T follicular helper cell (primary cell): ENCODE measurements at regions not wholly inside any gene's neighbourhood (a gene's known extent, or its start where the extent isn't known, plus 50 kb on each side); places are given as distances from the start of the nearest gene placed in this dataset.
"Not testable (repeated sequence)": the region's sequence is repeated elsewhere in the genome, so short reads cannot be mapped to it uniquely, and the experiment has no call there.

ENCODE experiments used
- DNase-seq: peaks from one replicate; pipeline ENCODE4 v3.0.0-alpha.2; 2020; ENCODE audit warnings: low read depth

- no peak for DNase-seq
Observed at GRCh38 chr3:70738291-70738681, 425.8 kb upstream of the MDFIC2 start.

GRCh38 chr3:70737666-70738290 is 425.3 kb upstream of the MDFIC2 start:
- DNase-seq = no peak

GRCh38 chr3:70736009-70736408 is 423.6 kb upstream of the MDFIC2 start:
- DNase-seq = no peak

DNA sequence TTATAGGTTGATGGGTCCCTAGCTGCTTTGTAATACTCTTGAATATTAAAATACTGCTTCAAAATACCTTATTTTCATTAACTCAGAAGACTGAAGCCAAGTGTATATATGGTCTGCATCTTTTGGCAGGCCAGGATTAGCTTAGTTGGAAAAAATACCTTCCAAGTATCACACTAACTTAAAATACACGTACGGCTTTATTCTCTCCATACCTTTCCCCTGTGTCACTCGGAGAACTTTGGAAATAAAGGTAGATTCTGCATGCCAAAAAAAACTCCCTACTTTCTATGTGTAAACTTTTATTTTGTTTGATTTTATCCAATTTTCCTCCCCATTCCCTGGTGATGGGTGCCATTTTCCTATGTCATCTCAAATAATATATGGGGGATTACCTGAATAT is 422.3 kb upstream of the MDFIC2 start:
- no peak for DNase-seq

DNA sequence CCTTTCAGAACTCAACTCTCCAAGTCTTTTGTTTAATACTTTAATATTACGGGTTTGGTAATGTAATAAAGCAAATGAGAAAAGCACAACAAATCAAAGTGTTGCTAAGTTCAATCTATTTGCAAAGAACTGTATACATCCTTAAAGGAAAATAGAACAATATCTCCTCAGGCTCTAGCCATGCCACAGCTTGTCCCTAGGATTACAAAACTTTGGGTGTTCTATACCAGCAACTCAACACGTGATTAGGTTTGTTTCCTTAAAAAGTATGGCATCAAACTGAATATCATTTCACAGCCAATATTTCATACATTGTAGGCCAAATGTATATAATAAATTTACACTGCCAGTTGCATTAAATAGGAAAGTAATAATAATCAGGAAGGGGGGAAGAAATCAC is 418.6 kb upstream of the MDFIC2 start:
- no peak for DNase-seq

DNA sequence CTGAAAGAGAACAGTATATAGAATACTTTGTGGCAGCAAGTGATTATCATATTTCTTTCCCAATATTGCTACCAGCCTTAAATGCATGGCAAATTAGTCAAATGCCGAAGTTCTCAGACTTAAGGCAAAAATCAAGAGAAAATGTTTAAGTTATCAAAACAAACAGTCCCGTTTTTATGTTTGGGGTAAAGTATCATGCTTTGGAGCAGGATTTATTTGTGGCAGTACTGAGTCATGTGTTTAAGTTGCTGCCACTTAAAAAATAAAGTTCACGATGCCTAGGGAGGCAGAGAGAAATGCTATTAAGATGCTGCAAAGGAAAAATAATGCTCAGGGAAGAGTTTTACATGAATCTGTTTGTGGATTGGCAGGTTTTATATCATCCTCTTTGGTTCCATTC is 417.4 kb upstream of the MDFIC2 start:
- no peak for DNase-seq

GRCh38 chr3:70728311-70728710 is 415.9 kb upstream of the MDFIC2 start:
- no peak for DNase-seq

DNA sequence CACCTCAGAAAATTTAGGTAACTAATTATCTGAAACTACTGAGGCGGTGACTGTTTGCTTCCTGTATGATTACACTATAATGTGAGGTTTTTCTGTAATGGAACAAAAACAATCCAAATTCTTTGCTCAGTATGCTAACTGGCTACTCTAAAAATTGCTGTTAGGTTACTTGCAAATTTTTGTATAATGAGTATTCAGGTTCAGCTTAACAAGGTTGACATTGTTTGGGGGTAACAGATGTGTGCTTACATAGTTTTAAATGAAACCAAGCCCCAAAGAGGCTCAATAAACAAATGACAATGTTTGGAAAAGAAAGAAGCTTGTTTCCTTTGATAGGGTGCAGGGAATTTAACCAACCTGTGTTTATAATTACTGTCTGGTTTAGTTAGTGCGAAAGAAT is 414.5 kb upstream of the MDFIC2 start:
- DNase-seq = no peak

GRCh38 chr3:70726096-70726938 is 413.9 kb upstream of the MDFIC2 start:
- DNase-seq = no peak

DNA sequence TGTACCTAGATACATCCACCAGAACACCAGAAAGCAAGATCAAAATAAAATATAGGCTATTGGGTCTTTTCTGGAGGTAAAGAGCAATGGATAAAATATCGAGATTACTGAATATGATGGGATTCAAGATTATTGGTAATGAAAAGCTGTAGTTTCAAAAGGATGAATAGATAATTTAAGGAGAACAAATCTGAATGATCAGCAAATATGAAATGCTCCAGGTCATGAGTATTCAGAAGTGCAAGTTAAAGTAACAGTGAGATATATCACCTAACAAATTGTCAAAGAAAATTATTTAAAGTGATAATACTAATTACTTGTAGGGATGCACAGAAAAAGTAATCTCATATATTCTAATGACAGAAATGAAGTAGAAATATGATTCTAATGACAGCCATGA is 409.6 kb upstream of the MDFIC2 start:
- DNase-seq = no peak

GRCh38 chr3:70716832-70717231 is 404.4 kb upstream of the MDFIC2 start:
- no peak for DNase-seq

DNA sequence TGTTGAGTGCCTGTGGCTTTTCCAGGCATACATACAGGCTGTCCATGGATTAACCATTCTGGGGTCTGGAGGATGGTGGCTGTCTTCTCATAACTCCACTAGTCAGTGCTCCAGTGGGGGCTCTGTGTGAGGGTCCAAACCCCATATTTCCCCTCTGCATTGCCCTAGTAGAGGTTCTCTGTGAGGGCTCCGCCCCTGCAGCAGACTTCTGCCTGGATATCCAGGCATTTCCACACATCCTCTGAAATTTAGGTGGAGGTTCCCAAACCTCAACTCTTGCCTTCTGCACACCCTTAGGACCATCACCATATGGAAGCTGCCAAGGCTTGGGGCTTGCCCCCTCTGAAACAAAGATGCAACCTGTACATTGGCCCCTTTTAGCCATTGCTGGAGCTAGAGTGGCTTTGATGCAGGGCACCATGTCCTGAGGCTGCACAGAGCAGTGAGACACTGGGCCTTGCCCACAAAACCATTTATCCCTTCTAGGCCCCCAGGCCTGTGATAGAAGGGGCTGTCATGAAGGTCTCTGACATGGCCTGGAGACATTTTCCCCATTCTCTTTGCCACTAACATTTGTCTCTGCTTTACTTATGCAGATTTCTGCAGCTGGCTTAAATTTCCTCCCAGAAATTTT is 400.1 kb upstream of the MDFIC2 start:
- no peak for DNase-seq

- DNase-seq = no peak
Observed at GRCh38 chr3:70703305-70704102, 391.1 kb upstream of the MDFIC2 start.

DNA sequence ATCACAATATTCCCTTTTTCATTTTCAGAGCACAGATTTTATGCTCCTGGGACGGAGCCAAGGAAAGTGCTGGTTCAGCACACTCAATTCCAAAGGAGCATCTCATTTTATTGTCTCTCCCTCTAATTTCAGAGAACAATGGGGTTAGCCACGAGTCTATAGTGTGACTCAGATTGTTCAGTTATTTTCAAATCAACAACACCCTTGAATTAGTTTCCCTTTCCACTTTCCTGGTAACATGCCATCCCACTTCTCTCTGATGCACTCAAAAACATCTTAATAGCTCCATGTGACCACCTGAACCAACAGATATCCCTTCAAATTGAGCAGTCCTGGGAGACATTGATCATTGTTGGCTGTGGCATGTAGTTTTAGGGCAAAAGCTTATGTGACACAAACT is 389.7 kb upstream of the MDFIC2 start:
- no peak for DNase-seq

DNA sequence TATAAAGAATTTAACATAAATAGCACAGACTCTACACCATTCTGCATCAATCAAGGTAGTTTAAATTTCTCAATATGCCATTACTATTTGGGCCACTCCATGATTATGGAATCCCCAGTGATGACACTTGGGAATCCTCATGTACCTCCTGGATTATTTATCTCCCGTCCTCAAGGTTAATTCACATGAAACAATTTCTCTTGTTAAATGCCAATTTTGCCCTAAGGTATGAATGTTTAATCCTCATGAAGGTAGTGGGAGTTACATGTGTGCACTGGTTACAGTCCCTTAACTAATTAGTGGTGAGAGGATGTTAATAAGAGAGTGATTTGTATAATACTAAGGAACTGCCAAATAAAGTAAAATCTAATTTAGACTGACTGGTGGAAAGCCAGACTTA is 372.3 kb upstream of the MDFIC2 start:
- no peak for DNase-seq

DNA sequence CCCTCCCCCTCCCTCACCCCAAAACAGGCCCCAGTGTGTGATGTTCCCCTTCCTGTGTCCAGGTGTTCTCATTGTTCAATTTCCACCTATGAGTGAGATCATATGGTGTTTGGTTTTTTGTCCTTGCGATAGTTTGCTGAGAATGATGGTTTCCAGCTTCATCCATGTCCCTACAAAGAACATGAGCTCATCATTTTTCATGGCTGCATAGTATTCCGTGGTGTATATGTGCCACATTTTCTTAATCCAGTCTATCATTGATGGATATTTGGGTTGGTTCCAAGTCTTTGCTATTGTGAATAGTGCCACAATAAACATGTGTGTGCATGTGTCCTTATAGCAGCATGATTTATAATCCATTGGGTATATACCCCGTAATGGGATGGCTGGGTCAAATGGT is 363.4 kb upstream of the MDFIC2 start:
- not testable (repeated sequence) for DNase-seq

DNA sequence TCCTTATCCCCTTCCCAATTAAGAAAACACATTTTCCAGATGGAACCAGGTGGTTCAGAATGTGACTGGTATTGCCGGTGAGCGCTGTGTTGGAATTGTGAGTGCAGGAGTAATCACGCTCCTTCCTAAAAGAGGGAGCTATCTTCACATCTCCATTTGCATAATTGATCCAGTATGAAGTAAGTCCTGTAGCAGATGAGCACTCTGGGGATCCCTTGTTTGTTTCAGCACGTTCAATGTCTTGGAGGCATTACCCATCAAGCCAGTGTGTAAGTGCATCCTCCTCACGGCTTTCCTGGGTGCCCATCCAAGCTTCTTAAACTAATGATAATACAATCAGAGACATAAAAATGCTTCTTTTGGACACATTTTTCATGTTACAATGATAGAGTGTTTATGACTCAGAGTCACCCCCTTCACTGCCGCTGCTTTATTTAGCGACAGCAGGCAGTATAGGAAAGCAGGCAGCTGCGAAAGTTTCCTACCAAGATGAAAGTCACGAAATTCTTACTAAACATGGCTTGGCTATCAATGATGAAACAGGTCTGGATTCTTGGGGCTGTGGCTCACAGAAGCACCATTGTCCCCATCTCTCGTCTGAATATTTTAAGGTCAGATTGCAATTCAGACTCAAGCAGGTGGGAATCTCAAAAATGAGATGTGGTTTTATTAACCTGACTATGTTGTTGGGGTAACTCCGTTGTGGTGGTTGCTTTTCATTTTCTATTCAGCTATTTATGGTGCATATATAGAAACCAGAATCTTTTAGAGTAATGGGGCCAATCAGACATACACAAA is 346.3 kb upstream of the MDFIC2 start:
- no peak for DNase-seq

DNA sequence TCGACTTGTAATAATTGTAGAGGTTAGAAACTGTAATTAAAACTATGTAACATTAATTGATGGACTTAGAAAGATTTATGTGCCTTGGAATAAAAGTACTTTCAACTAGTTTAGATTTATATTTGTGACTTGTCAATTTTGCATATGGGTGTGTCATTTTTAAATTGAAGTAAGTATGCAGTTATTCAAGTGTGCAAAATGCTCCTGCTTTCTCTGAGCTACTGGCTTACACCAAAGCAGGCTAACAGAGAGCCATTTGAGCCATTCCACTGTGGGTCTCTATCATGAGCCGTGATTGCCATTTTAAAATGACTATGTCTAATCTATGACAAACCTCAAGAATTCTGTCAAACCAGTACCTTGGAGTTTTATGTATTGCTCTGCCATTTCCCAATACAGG is 345.0 kb upstream of the MDFIC2 start:
- no peak for DNase-seq

DNA sequence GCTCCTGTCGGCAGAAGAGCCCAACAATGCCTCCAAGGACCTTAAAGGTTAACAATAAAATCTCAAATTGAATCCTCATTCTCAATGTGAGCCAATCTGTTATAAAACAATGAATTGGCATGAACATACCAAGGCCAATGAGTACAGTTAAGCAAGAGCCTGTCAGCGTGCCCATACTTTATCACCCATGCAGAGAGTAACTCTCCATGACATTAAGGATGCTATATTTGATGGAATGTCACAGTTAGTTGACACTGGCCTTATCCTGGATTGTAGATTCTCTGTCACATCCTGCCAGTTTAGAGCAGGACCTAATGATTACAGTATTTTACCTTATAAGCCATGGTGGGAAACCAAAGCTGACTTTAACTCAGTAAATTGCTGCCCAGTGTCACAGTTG is 335.4 kb upstream of the MDFIC2 start:
- DNase-seq = no peak

GRCh38 chr3:70647094-70647493 is 334.7 kb upstream of the MDFIC2 start:
- DNase-seq = no peak

- DNase-seq = no peak
Observed at GRCh38 chr3:70646635-70647034, 334.2 kb upstream of the MDFIC2 start.

DNA sequence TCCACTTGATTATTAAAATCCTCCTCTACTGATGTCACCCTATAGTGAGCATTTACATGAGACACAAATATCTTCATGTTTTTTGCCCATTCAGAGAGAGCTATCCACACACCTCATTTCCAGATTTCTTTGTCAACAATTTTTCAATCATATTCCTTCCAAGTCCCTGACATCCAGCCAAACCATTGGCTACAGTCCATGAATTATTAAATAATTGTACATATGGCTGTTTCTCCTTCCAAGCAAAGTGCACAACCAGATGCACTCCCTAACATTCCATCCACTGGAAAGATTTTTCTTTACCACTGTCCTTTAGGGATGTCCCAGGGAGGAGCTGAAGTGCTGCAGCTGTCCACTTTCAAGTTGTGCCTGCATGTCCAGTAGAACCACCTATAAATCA is 328.0 kb upstream of the MDFIC2 start:
- DNase-seq = no peak
